Right hindlimb (tissue), 1 donor: ENCODE measurements at regions not wholly inside any gene's neighbourhood (a gene's known extent, or its start where the extent isn't known, plus 50 kb on each side); places are given as distances from the start of the nearest gene placed in this dataset.

Experiments used
- DNase-seq: peaks from one replicate; pipeline ENCODE4 v3.0.0-alpha.2; 2018

DNA sequence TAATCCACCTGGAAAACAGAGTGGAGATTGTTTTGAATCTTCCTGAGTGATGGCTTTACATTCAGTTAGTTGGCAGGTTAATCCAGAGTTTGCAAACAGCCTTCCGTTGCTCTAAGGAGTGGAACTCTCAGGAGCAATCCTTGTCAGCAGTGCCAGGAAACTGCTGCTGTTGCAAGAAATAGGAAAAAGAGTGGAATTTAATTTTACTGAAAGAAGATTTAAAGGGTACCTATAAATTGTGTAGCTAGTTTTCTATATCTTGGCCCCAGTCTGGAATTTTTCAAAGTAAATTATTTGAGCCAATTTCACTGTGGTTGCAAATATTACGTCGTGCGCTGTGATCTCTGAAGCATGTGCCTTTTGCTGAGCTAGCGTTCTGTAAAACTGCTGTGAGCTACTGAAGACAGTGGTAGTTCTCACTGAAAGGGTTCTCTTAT is 55.5 kb upstream of the SLC5A12 start:
- DNase-seq: peak; percentile 84

DNA sequence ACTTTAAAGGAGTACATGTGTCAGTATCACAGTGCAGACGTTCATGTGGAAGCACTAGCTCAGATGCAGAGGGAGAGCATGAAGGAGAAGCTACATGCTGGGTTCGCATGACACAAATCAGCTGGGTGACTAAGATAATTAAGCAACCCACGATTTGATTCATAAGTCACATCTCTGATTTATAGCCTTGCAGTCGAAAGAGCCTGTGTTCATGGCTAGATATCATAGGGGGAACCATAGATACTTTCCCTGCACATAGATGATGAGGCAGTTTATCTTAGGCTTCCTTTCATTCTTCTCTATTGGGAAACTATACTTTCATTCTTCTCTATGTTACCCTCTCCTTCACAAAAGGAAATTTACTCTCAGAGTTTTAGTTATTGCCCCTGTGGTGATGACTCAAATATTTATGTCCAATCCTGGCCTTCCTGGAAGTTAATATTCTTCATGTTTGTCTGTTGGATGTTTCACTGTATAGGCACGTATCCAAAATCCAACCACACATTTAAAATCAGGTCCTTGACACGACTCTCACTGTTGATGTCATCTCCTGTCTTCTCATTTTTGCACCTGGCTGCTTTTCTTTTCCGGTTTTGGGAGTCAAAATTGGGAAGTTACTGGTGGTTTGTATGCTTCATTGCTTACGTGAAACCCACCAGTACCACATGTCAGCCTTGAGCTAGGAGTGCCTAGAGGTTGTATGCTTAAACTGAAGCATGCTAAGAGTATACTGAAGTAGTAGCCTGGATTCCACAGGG is 56.3 kb upstream of the SLC5A12 start:
- no peak for DNase-seq

DNA sequence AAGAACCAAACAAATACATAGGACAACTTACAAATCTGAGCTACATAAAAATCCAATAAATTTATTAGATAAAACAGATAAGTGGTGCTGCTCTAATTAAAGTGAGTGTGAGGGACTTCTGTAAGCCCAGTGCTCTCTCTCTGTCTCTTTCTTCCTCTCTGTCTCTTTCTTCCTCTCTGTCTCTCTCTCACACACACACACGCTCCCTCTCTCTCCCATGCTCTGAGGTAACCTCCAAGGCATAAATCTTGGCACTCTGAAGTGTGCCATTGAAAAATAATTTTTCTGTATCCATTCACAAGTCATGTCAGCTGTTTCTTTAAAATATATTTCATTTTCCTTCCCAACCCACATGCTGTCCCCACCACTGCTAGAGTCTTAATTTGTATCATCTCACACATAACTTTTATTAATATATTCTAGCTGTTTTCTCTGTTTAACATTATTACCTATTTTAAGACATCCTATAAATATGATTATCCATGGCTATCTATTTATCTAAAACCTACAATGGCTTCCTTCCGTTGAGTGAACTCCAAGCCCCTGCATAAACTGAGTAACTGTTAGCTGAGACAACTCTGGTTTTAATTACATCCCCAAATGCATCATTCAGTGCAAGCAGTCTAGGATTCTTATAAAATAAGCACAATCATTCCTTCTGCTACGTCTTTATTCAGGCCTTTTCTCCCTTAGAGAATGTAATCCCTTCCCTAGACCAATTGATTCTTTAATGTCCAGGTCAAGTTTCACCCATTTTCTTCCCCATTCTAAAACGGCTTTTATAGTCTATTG is 57.4 kb upstream of the SLC5A12 start:
- DNase-seq: no peak

DNA sequence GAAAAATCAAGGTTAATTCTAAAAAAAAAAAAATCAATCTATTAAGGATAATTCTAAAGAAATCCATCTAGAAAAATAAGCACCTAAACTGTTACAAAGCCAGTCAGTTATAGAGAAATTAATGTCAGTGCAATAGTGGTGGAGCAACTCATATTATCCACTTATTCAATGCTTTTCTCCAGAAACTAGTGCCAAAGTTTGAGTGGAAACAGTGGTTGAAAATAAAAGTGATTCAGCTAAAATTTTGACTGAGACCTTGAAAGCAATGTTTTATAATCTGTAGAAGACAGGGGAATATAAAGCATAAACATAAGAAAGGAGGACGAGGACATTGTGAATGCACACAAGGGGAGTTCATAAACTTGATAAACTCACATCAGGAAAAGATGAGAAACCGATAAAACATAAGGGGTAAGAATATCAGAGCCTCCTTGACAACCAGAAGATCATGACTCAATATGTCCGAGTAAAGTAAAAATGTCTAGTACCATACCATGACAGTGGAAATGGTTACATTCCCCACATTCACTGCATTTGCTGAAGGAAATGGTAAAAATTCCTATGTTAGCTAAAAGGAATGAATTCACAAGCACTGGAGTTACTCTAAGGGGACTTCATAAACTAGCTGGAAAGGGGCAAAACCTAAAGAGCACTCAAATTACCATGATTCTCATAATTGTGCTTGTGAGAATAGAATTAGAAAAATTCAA is 58.7 kb upstream of the SLC5A12 start:
- DNase-seq: no peak

DNA sequence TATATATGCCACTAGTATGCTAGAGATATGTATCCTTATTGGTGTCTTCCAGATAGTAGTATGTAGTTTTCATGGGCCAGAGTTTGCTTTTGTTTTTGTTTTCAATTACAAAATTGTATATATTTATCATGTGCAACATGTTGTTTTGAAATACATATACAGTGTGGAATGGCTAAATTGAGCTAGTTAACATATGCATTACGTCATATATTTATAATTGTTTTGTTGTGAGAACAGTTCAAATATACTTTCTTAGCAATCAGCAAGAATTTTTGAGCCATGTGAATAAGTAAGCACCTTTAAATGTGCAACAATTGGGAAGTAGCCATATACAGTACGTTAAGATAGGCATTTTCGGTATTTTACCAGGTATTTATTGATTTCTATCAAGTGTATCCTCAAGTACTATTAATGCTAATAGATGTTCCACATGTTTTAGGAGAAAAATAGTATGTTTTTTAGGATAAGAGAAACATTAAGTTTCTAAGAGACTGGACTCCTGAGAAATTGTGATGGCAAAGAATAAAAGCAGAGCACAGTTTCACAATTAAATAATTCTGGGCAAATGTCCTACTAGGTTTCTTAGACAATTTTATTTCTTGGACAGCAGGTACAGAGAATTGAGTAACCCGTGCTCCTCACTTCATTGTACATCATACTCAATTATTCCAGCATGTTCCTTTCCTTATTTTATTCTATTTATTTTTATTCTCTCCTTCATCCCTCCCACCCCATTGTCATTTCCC is 60.5 kb upstream of the SLC5A12 start:
- no peak for DNase-seq

DNA sequence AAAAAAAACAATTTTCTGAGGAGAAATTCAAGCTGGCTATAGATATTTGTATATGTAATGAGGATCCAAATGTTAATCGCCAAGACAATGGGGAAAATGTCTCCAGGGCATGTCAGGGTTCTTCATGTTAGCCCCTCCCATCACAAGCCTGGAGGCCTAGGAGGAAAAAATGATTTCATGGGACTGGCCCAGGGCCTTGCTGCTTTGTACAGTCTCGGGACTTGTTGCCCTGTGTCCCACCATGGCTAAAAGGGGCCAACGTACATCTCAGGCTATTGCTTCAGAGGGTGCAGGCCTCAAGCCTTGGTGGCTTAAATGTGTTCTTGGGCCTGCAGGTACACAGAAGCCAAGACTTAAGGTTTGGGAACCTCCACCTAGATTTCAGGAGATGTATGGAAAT is 62.1 kb upstream of the SLC5A12 start:
- no peak for DNase-seq

DNA sequence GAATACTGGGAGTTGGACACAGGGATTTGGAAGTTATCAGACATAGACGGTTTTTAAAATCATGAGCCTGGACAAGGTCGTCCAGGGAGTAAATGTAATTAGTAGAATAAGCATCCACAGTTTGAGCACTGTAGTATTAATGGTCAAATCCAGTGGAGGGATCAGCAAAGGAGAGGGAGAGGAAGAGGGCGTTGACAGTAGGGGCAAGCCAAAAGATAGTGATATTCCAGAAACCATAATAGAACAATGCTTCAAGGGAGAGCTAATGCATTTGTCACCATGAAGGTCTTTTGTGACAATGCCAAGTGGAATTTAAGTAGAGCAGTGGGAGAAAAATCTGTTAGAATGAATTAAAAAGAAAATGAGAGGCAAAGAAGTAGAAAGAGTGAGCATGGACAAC is 68.9 kb upstream of the SLC5A12 start:
- DNase-seq: no peak

DNA sequence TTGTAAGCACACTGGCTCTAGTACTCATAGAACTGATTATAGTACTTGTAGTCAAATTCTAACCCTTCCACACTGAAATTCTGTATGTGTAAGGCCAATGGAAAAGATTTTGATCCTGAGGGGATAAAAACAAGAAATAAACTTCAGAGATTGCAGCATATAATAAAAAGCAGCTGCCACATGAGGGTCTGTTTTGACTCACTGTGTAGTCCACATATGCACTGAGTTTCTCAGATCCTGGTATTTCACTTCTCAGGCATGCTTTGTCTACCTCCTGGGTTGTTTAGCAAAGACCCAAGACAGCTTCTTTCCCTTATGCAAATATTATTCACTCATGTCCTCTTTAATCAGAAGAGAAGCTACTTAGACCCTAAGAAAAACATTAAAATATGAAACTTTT is 71.1 kb upstream of the SLC5A12 start:
- DNase-seq: no peak

DNA sequence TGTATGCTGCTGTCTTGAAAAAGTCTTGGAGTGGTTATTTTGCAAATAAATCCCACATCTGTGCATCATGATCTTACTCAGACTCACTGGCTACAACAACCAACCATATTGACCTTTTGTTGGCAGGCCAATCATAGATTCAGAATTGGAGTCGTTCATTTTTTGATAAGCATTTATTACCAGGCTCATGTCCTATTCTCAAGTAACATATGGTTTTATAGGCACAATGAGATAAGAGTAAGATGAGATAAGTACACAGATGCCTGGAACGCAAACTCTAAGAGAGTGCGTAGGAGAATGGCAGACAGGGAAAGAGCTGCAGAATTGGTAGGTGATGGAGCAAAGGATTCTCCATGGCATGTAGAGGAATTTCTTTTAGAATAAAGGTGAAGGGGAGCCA is 71.6 kb upstream of the SLC5A12 start:
- DNase-seq: no peak

DNA sequence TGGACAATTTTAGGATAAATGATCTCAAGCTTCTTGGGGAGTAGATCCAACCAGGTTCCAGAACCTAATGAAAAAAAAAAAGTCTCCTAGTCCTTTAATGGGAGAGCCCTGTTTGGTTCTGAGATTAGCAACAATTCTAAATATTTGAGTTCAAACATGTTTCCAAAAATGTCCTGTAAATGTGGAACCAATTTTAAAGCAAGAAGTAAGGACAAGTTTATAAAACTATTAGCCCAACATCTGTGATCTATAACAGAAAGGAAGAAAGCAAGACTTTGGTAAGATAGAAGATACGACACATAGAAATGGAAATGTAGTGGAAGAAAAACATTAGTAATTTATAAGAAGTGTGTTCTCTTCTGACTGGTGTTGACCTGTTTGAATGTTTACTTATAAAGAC is 79.7 kb upstream of the SLC5A12 start:
- DNase-seq: no peak

DNA sequence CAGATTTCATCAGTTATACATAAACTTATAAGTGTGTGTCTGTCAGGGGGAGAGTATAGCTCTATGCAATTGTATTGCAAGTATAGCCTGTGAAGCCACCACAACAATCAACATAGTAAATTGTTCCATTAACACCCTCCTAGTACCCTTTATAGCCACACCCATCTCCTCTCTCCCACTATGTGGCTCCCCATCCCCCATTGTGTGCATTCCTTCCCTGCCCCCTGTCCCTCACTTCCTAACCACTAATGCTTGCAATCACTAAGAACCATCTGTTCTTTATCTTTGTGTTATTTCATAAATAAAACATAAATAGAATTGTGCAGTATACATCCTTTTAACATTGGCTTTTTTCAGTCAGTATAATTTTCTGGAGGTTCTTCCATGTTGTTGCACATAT is 83.1 kb upstream of the SLC5A12 start:
- no peak for DNase-seq

DNA sequence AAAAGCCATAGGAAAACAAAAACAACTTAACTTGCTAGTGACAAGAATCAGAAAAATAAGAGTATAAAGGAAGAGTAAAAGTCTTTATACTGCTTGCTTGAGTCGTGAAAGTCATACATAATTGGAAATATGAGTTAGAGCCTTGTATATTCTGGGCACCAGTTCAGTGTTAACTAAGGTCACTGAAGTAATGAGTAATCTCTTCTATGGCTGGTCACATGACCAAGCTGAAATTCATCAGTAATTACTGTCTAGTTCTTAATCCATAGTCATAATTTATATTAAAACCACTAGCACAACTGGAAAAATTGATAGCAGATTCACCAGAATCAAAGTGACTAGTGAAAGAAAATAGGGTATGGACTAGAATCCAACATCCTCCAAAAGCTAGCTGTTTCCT is 84.4 kb upstream of the SLC5A12 start:
- DNase-seq: no peak

DNA sequence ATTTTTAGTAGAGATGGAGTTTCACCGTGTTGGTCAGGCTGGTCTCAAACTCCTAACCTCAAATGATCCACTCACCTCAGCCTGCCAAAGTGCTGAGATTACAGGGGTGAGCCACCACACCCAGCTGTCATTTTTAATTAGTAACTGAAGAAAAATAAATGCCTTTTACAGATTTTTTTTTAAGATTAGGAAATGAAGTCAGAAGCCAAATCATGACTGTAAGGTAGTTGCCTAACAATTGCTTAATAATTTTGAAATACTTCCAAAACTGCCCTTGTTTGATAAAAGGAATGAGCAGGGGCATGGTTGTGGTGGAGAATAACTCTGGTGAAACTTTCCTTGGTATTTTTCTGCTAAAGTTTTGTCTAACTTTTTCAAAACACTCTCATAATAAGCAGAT is 98.9 kb upstream of the SLC5A12 start:
- no peak for DNase-seq

DNA sequence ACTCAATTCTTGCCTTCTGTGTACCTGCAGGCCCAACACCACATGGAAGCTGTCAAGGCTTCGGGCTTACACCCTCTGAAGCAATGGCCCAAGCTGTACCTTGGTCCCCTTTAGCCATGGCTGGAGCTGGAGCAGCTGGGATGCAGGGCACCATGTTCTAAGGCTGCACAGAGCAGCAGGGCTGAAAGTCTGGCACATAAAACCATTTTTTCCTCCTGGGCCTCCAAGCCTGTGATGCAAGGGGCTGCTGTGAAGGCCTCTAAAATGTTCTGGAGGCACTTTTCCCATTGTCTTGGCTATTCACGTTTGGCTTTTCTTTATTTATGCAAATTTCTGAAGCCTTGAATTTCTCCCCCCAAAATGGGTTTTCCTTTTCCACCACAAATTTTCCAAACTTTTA is 102.1 kb upstream of the SLC5A12 start:
- no peak for DNase-seq

DNA sequence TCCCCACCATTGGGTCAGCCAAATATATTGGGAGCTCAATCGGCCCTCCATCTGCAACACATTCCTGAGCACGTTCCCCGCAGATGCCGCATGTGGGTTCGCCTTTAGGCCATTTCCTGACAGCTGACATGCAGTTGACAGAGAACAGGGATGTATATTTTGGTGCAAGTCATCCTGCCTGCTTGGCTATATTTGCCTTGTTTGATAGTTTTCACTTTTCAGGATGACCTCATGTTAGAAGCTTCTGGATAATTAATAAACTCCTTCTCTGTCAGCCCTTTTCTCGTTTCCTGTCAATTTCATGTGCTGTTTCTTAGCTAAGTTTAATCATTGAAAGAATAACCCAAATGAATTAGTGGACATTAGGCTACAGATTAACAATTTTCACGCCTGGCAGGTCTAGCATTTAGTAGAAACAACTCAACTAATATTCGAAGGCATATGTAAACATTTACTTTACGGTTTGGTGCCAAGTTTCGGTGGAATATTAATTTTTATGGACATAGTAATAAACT is 105.8 kb upstream of the SLC5A12 start:
- DNase-seq: no peak

DNA sequence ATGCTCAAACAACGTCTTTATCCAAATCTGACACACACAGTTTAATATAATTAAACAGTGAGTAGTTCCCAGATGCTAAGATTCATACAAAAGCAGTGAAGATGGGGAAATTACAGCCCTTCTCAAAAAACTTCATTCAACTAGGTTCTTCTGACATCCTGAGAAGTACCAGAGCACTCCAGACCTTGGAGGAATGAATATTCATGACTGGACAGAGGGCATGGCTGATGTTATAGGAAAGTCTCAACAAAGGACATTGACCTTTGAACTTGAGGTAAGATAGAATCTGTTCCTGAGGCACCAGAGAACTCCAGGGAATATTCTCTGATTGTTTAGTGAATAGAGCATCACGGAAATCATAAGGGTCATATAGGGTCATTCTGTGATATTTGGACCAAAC is 106.4 kb upstream of the SLC5A12 start:
- no peak for DNase-seq

DNA sequence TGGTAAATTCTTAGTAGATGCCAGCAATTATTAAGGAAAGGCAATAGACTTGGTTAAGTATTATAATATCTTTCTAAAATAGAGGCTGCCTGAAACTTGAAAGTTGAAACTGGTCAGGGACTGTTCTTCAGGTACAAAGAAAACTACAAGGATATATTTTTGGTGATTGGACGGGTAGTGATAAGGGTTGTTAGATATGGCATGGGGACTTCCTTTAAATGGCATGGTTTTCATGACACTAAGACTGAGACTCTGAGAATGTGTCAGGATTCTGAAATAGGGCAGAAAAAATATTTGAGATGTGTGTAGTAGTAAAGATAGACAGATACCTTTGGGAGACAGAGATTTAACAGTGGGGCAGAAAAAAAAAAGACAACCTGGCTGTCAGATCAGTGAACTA is 108.4 kb upstream of the SLC5A12 start:
- no peak for DNase-seq

DNA sequence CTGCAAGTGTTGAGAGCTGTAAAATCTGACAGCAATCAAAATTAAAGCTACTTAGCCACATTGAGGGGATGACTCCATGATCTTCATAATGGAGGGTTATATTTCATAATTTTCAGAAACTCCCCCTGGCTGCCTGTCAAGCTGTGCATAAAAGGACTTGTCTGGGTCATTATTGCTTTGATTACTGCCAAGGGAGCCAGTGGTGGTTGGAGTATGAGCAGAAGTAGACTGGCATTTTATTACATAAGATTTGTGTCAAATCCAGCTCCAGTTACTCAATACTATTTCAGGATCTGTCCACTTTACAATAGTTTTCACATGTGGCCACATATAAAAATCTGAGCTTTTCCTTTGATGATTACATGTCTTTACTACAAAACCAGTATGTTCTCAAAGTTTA is 108.9 kb upstream of the SLC5A12 start:
- DNase-seq: peak; percentile 39

DNA sequence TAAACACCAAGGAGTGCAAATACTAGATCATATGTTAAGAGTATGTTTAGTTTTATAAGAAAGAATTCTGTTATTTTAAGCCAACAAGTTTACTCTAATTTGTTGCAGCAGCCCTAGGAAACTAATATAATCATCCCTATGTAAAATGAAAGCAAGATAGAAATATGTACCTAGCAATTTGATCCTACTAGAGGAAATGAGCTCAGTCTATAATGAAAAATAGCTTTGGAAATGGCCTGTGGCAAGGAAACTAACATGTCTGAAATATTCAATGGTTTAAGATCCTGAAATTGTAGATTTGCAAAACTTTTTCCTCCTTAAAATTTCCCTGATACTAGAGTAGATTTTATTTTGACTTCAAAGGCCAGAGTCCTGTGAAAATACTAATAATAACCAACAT is 112.7 kb upstream of the SLC5A12 start:
- no peak for DNase-seq

DNA sequence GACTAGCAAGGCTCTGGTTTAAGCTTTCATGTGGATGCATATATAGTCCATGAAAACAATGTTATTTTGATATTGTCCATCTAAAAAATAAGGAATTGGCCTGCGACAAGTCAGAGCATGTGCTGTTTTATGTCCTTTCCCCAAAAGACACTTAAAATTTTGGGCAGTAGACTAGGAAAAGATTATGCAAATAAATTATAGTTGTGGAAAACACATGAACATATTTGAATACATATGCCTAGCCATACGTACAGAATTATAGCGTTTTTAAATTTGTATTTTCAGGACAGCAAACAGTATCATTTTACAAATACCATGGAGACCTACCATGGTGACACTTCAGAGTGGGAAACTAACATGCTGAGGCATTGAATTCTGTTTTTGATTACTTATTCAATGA is 113.8 kb upstream of the SLC5A12 start:
- no peak for DNase-seq

DNA sequence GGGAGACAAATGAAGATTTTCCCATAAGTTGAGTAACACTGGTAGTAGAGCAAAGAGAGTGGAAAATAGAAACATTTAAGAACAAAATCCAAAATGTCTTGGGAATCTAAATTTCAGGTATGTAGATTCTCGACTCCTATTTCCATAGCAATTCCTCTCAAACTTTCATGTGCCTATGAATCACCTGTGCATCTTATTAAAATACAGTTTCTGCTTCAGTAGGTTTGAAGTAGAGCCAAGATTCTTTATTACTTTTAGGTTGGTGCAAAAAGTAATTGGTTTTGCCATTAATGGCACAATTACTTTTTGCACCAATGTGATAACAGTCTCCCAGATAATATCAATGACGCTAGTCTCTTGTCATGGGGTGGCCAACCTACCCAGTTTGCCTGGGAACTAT is 115.3 kb upstream of the SLC5A12 start:
- DNase-seq: no peak

DNA sequence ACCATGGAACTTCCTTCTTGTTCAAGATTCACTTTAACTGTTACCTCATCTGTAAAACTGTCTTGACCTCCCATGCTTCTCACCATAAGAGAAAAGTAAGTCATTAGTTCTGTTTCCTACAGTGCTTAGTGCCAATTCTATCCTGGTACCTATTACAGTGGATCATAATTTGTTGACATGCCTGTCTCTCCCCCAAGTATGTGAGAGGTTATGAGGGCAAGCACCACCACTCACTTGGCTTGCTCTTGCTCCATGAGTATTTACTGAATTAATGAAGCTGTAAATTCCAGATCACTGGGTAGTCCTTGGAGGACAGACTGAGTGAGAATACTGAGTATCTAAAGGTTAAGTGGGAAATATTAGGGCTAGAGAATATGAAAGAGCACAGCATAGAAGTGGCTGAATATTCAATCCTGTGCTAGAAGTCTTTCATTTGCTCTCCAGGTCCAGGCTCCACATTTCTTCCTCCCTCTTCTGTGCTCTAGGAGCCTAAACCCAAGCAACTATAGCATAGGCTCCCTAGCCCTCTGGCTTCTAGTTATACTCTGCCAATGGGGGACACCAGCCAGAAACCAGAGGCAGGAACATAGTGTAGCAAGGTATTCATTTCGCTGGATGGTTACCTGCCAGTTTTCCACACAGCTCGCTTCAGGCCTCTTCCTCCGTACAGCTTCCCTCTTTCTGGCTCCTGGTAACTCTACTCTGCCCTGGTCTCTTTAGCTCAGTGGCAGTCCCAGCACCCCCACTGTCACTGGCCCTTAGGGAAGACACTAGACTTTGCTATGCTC is 118.2 kb upstream of the SLC5A12 start:
- peak; percentile 52 for DNase-seq
